Loucy (cell line): ENCODE measurements at regions not wholly inside any gene's neighbourhood (a gene's known extent, or its start where the extent isn't known, plus 50 kb on each side); places are given as distances from the start of the nearest gene placed in this dataset.

Experiments
- H2AFZ ChIP-seq: fragments of 200-600 bp; sonication (generic); 2 replicates; pipeline ENCODE4 v1.6.0; 2016; ENCODE audit warnings: antibody characterized with exemption, mild to moderate bottlenecking, low read length, moderate library complexity
- H3F3A ChIP-seq: fragments of 200-600 bp; 2 replicates; pipeline ENCODE4 v1.6.0; 2016; ENCODE audit warnings: antibody characterized with exemption, low read depth, mild to moderate bottlenecking
- H3K27me3 ChIP-seq: fragments of 200-600 bp; sonication (generic); 2 replicates; pipeline ENCODE4 v1.6.1; 2014; ENCODE audit warnings: low read length, mild to moderate bottlenecking; ENCODE audit not compliant: insufficient read depth, poor library complexity, severe bottlenecking
- H3K36me3 ChIP-seq: fragments of 200-600 bp; sonication (generic); 2 replicates; pipeline ENCODE4 v1.6.1; 2016; ENCODE audit warnings: low read length; ENCODE audit not compliant: insufficient read depth
- H3K4me1 ChIP-seq: fragments of 200-600 bp; sonication (generic); 2 replicates; pipeline ENCODE4 v1.5.1; 2014; ENCODE audit warnings: low read length, mild to moderate bottlenecking; ENCODE audit not compliant: insufficient read depth, poor library complexity, severe bottlenecking
- H3K4me2 ChIP-seq: fragments of 200-600 bp; sonication (generic); 2 replicates; pipeline ENCODE4 v1.6.0; 2014; ENCODE audit warnings: antibody characterized with exemption, low read length, low read depth, mild to moderate bottlenecking; ENCODE audit not compliant: poor library complexity, severe bottlenecking
- H3K4me3 ChIP-seq: fragments of 200-600 bp; sonication (generic); 2 replicates; pipeline ENCODE4 v1.5.1; 2014; ENCODE audit warnings: low read length, mild to moderate bottlenecking, mixed read lengths; ENCODE audit not compliant: poor library complexity, severe bottlenecking
- H3K79me2 ChIP-seq: fragments of 200-600 bp; sonication (generic); 2 replicates; pipeline ENCODE4 v1.6.1; 2014; ENCODE audit warnings: low read length; ENCODE audit not compliant: insufficient read depth
- H3K9ac ChIP-seq: fragments of 200-600 bp; sonication (generic); 2 replicates; pipeline ENCODE4 v1.6.0; 2014; ENCODE audit warnings: mild to moderate bottlenecking, low read depth, low read length, moderate library complexity; ENCODE audit not compliant: poor library complexity, severe bottlenecking
- H3K9me2 ChIP-seq: fragments of 200-600 bp; sonication (generic); replicated peaks from 2 replicates; pipeline ENCODE4 v1.6.1; 2016; ENCODE audit warnings: low read depth, low read length, mixed read lengths
- H3K9me3 ChIP-seq: fragments of 200-600 bp; sonication (generic); 2 replicates; pipeline ENCODE4 v1.6.1; 2014; ENCODE audit warnings: mild to moderate bottlenecking, antibody characterized with exemption, low read length, low read depth; ENCODE audit not compliant: insufficient read depth
- H4K20me1 ChIP-seq: fragments of 200-600 bp; sonication (generic); 2 replicates; pipeline ENCODE4 v1.6.0; 2014; ENCODE audit warnings: antibody characterized with exemption, low read length, mild to moderate bottlenecking; ENCODE audit not compliant: insufficient read depth, poor library complexity, severe bottlenecking
- EZH2phosphoT487 ChIP-seq: fragments of 200-600 bp; IDR thresholded peaks from 2 replicates; pipeline ENCODE4 v1.6.1; 2018; ENCODE audit warnings: antibody characterized with exemption, mild to moderate bottlenecking, moderate library complexity, borderline replicate concordance
- TF ChIP-seq, protein P1 (sequence below): fragments of 200-600 bp; sonication (generic); conservative IDR thresholded peaks from 2 replicates; pipeline ENCODE4 v1.5.1; 2014; ENCODE audit warnings: mild to moderate bottlenecking, antibody characterized with exemption, low read length

DNA sequence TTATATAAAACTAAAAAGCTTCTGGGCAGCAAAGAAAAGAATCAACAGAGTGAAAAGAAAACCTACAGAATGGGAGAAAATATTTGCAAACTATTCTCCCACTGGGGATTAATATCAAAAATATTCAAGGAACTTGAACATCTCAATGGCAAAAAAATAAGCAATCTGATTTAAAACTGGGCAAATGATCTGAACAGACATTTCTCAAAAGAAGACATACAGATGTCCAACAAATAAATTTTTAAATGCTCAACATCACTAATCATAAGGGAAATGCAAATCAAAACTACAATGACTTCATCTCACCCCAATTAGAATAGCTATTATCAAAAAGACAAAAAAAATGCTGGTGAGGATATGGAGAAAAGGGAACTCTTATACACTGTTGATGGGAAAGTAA is 57.2 kb upstream of the SSBP2 start:
- no peaks in the 10 kb centered on the region for H4K20me1 ChIP-seq
- H3K4me2 ChIP-seq = no peak overlapping the region
- H3K4me1 ChIP-seq = peaks cover 7% of the 10 kb centered on the region
- H2AFZ ChIP-seq = no peak overlapping the region
- H3K9me2 ChIP-seq = no peaks in the 10 kb centered on the region
- H3K27me3 ChIP-seq = no peaks in the 10 kb centered on the region
- H3K9ac ChIP-seq = no peak overlapping the region
- H3K4me3 ChIP-seq = no peak overlapping the region
- peaks cover 21% of the 10 kb centered on the region for H3K9me3 ChIP-seq
- no peaks in the 10 kb centered on the region for H3F3A ChIP-seq
- no peaks in the 10 kb centered on the region for H3K36me3 ChIP-seq
- TF ChIP-seq EZH2phosphoT487 = no peak
- TF ChIP-seq, protein P1, sequence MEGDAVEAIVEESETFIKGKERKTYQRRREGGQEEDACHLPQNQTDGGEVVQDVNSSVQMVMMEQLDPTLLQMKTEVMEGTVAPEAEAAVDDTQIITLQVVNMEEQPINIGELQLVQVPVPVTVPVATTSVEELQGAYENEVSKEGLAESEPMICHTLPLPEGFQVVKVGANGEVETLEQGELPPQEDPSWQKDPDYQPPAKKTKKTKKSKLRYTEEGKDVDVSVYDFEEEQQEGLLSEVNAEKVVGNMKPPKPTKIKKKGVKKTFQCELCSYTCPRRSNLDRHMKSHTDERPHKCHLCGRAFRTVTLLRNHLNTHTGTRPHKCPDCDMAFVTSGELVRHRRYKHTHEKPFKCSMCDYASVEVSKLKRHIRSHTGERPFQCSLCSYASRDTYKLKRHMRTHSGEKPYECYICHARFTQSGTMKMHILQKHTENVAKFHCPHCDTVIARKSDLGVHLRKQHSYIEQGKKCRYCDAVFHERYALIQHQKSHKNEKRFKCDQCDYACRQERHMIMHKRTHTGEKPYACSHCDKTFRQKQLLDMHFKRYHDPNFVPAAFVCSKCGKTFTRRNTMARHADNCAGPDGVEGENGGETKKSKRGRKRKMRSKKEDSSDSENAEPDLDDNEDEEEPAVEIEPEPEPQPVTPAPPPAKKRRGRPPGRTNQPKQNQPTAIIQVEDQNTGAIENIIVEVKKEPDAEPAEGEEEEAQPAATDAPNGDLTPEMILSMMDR = no peak
- H3K79me2 ChIP-seq = no peaks in the 10 kb centered on the region

DNA sequence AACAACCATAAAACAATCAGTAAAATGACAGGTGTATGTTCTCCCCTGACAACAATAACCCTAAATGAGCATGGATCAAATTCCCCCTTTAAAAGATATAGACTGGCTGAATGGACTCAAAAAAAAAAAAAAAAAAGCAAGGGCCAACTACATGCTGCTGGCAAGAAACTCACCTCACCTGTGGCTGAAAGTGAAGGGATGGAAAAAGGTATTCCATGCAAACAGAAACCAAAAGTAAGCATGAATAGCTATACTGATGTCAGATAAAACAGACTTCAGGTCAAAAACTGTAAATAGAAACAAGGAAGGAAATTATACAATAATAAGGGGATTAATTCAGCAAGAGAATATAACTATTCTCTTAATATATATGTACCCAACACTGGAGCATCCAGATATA is 54.2 kb upstream of the SSBP2 start:
- peaks cover 9% of the 10 kb centered on the region for H3K4me1 ChIP-seq
- no peaks in the 10 kb centered on the region for H4K20me1 ChIP-seq
- H3K79me2 ChIP-seq = no peaks in the 10 kb centered on the region
- peaks cover 21% of the 10 kb centered on the region for H3K9me3 ChIP-seq
- TF ChIP-seq, protein P1 = no peak
- TF ChIP-seq EZH2phosphoT487 = no peak
- H3F3A ChIP-seq = no peaks in the 10 kb centered on the region
- H3K36me3 ChIP-seq = no peaks in the 10 kb centered on the region
- H3K9ac ChIP-seq = no peak overlapping the region
- H3K9me2 ChIP-seq = no peaks in the 10 kb centered on the region
- H2AFZ ChIP-seq = no peak overlapping the region
- no peak overlapping the region for H3K4me3 ChIP-seq
- no peak overlapping the region for H3K4me2 ChIP-seq
- H3K27me3 ChIP-seq = no peaks in the 10 kb centered on the region

DNA sequence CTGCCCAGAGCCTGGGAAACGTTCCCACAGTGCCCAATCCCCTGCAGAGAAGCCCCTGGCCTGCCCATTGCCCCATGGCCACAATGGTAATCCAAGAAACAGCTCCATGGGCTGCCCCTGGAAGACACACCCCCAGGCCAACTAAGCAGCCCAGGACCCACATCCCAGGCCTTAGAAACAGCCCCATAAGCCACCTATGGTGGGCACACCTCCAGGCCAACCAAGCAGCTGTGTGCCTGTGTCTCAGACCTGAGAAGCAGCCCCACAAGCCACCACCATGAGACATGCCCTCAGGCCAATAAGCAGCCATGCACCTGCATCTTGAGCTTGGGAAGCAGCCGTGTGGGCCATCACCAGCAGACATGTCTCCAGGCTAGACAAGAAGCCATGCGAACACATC is 52.9 kb upstream of the SSBP2 start:
- no peak overlapping the region for H3K4me2 ChIP-seq
- no peak overlapping the region for H2AFZ ChIP-seq
- H3F3A ChIP-seq = no peaks in the 10 kb centered on the region
- peaks cover 20% of the 10 kb centered on the region for H3K9me3 ChIP-seq
- peaks cover 17% of the 10 kb centered on the region for H3K4me1 ChIP-seq
- no peaks in the 10 kb centered on the region for H3K79me2 ChIP-seq
- no peak overlapping the region for H3K4me3 ChIP-seq
- H3K9me2 ChIP-seq = no peaks in the 10 kb centered on the region
- H3K27me3 ChIP-seq = no peaks in the 10 kb centered on the region
- H3K9ac ChIP-seq = no peak overlapping the region
- H4K20me1 ChIP-seq = no peaks in the 10 kb centered on the region
- no peaks in the 10 kb centered on the region for H3K36me3 ChIP-seq
- TF ChIP-seq, protein P1 = no peak
